H1 (cell line): ENCODE measurements at regions not wholly inside any gene's neighbourhood (a gene's known extent, or its start where the extent isn't known, plus 50 kb on each side); places are given as distances from the start of the nearest gene placed in this dataset.

ENCODE experiments used
- ASH2L ChIP-seq: fragments of 200-600, 300-600 bp; sonication (generic); IDR thresholded peaks from one replicate; pipeline ENCODE4 v1.7.1; 2017; ENCODE audit warnings: low read length
- CEBPB ChIP-seq: IDR thresholded peaks from 2 replicates; pipeline ENCODE4 v1.6.1; 2012; ENCODE audit warnings: low read depth, low read length
- EZH2 ChIP-seq: fragments of 200-600 bp; sonication (generic); IDR thresholded peaks from 2 replicates; pipeline ENCODE4 v1.7.1; 2012; ENCODE audit warnings: low read depth, mild to moderate bottlenecking, moderate library complexity, low read length, inconsistent platforms; ENCODE audit not compliant: severe bottlenecking
- HDAC6 ChIP-seq: IDR thresholded peaks from one replicate; pipeline ENCODE4 v1.7.1; 2012; ENCODE audit warnings: low read depth, mild to moderate bottlenecking, inconsistent platforms, low read length, moderate library complexity
- POLR2A ChIP-seq, 2 experiments: IDR thresholded peaks; 1 replicate in 1 of 2; 2 replicates in 1 of 2; pipeline ENCODE4 v1.6.1; 2011; ENCODE audit warnings: low read depth in 2 of 2, low read length in 2 of 2, mild to moderate bottlenecking in 2 of 2; ENCODE audit errors: control extremely low read depth in 1 of 2
- RFX5 ChIP-seq: IDR thresholded peaks from 2 replicates; pipeline ENCODE4 v1.6.1; 2011; ENCODE audit warnings: low read depth, low read length, improper control_type of control experiment, borderline replicate concordance
- SIX5 ChIP-seq: IDR thresholded peaks from 2 replicates; pipeline ENCODE4 v1.6.1; 2011; ENCODE audit warnings: mild to moderate bottlenecking, low read depth, low read length
- SRF ChIP-seq: IDR thresholded peaks from 2 replicates; pipeline ENCODE4 v1.6.1; 2011; ENCODE audit warnings: mild to moderate bottlenecking, low read depth, low read length, moderate library complexity
- TF ChIP-seq, protein P1 (sequence below), 3 experiments: IDR thresholded peaks; 1 replicate in 2 of 3; 2 replicates in 1 of 3; pipeline versions ENCODE4 v1.5.1 to v1.6.1; 2011; ENCODE audit warnings: low read length in 3 of 3, mild to moderate bottlenecking in 3 of 3, inconsistent platforms in 2 of 3, low read depth in 1 of 3, moderate library complexity in 1 of 3; ENCODE audit not compliant: insufficient read depth in 1 of 3; ENCODE audit errors: control extremely low read depth in 1 of 3
- TF ChIP-seq, protein P2 (sequence below): IDR thresholded peaks from 2 replicates; pipeline ENCODE4 v1.6.1; 2011; ENCODE audit warnings: low read length, improper control_type of control experiment

DNA sequence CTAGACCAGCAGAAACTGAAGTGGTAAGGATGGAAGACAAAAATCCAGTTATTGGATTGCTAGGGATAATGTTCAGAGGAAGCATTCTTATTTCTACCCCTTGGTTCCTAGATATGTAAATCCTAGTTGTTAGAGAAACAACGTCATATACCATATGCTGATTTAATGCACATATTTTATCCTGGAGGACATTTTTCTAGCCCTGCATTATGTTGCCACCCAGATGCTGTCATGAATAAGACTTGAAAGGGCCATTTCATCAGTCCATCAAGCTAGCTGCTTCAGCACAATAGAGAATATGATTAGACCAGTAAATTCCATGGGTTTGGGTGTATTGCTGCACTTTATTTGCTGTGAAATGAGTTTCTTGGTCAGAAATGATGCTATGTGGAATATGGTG lies 1736.4 kb downstream of the MAT2B start:
- TF ChIP-seq EZH2 (no peak), ASH2L (no peak), POLR2A (IDR thresholded peaks at IDR 0.05; ENCODE audit: control extremely low read depth in 1 of 2, low read depth in 2 of 2, low read length in 2 of 2) (no peak), RFX5 (no peak), SIX5 (no peak), CEBPB (no peak), HDAC6 (no peak), SRF (no peak)
- TF ChIP-seq, protein P1, sequence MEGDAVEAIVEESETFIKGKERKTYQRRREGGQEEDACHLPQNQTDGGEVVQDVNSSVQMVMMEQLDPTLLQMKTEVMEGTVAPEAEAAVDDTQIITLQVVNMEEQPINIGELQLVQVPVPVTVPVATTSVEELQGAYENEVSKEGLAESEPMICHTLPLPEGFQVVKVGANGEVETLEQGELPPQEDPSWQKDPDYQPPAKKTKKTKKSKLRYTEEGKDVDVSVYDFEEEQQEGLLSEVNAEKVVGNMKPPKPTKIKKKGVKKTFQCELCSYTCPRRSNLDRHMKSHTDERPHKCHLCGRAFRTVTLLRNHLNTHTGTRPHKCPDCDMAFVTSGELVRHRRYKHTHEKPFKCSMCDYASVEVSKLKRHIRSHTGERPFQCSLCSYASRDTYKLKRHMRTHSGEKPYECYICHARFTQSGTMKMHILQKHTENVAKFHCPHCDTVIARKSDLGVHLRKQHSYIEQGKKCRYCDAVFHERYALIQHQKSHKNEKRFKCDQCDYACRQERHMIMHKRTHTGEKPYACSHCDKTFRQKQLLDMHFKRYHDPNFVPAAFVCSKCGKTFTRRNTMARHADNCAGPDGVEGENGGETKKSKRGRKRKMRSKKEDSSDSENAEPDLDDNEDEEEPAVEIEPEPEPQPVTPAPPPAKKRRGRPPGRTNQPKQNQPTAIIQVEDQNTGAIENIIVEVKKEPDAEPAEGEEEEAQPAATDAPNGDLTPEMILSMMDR (IDR thresholded peaks at IDR 0.05; ENCODE audit: control extremely low read depth in 1 of 3, insufficient read depth in 1 of 3, low read depth in 1 of 3, low read length in 3 of 3): no peak
- TF ChIP-seq, protein P2, sequence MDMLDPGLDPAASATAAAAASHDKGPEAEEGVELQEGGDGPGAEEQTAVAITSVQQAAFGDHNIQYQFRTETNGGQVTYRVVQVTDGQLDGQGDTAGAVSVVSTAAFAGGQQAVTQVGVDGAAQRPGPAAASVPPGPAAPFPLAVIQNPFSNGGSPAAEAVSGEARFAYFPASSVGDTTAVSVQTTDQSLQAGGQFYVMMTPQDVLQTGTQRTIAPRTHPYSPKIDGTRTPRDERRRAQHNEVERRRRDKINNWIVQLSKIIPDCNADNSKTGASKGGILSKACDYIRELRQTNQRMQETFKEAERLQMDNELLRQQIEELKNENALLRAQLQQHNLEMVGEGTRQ: no peak
